Neural crest cell (in vitro differentiated cells): ENCODE measurements at regions not wholly inside any gene's neighbourhood (a gene's known extent, or its start where the extent isn't known, plus 50 kb on each side); places are given as distances from the start of the nearest gene placed in this dataset.
A peak's percentile ranks its signal among the peaks of the same experiment; 100 is the strongest.

Source experiments
- DNase-seq: peaks from one replicate; pipeline ENCODE4 v3.0.0; 2021; ENCODE audit warnings: low read depth, mixed read lengths, low spot score
- H3K27ac Mint-ChIP-seq: one replicate; pipeline ENCODE4 v1.8.0; 2021; ENCODE audit warnings: mild to moderate bottlenecking, mixed read lengths; ENCODE audit not compliant: unreplicated experiment
- H3K27me3 Mint-ChIP-seq: 2 replicates; pipeline ENCODE4 v1.8.0; 2021; ENCODE audit warnings: low read depth, mild to moderate bottlenecking, mixed read lengths
- H3K36me3 Mint-ChIP-seq: 2 replicates; pipeline ENCODE4 v1.8.0; 2021; ENCODE audit warnings: low read depth, mild to moderate bottlenecking, mixed read lengths
- H3K4me1 Mint-ChIP-seq: 2 replicates; pipeline ENCODE4 v1.8.0; 2021; ENCODE audit warnings: mixed read lengths
- H3K4me3 Mint-ChIP-seq: one replicate; pipeline ENCODE4 v1.8.0; 2021; ENCODE audit warnings: mild to moderate bottlenecking, mixed read lengths
- H3K9me3 Mint-ChIP-seq: 2 replicates; pipeline ENCODE4 v1.8.0; 2021; ENCODE audit warnings: mixed read lengths
- TF ChIP-seq, protein P1 (sequence below): fragments of 200-600 bp; sonication (generic); conservative IDR thresholded peaks from 2 replicates; pipeline ENCODE4 v1.5.0; 2021; ENCODE audit warnings: antibody characterized with exemption, mild to moderate bottlenecking

DNA sequence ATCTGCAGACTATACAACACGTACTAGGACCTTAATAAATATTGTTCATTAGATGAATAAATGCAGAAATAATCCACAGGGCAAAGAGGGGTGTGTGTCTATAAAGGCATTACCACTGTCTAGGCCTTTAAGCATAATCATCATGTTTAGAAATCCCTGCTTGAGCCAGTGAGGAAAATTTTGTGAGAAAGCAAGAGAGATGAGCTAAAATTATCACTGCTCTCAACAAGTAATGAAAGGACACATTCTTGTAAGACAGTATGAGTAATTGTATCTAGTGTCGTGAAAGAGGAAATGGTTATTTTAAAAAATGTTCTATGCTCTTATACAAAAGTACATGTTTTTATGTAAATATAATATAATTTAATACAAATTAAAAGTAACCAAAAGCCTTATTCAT is 1699.4 kb downstream of the PCDH9 start:
- Mint-ChIP-seq H3K9me3 (no peaks in the 10 kb centered on the region), H3K27ac (peak overlapping the region; percentile 22), H3K27me3 (no peaks in the 10 kb centered on the region), H3K36me3 (no peaks in the 10 kb centered on the region), H3K4me3 (no peak overlapping the region), H3K4me1 (peaks cover 33% of the 10 kb centered on the region)
- no peak for DNase-seq
- TF ChIP-seq, protein P1, sequence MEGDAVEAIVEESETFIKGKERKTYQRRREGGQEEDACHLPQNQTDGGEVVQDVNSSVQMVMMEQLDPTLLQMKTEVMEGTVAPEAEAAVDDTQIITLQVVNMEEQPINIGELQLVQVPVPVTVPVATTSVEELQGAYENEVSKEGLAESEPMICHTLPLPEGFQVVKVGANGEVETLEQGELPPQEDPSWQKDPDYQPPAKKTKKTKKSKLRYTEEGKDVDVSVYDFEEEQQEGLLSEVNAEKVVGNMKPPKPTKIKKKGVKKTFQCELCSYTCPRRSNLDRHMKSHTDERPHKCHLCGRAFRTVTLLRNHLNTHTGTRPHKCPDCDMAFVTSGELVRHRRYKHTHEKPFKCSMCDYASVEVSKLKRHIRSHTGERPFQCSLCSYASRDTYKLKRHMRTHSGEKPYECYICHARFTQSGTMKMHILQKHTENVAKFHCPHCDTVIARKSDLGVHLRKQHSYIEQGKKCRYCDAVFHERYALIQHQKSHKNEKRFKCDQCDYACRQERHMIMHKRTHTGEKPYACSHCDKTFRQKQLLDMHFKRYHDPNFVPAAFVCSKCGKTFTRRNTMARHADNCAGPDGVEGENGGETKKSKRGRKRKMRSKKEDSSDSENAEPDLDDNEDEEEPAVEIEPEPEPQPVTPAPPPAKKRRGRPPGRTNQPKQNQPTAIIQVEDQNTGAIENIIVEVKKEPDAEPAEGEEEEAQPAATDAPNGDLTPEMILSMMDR = no peak

DNA sequence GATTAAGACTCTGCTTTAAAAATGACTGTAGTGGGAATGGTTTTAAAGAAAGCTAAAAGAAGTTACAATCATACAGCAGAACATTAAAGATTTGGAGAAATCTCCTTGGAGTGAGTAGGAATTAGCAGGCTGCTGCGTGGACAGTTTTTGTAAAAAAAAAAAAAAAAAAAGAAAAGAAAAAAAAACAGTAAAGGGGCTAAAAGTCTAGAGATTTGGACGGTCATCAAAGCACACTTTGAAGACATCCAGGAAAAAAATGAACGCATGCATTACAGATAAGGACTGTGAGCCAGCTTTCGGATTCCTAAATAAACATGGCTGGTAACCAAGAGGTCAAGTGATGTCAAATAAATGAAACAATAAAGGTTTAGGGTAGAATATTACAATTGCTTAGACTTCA is 1700.6 kb downstream of the PCDH9 start:
- Mint-ChIP-seq H3K4me1 (peaks cover 33% of the 10 kb centered on the region), H3K27ac (no peak overlapping the region), H3K27me3 (no peaks in the 10 kb centered on the region), H3K36me3 (no peaks in the 10 kb centered on the region), H3K4me3 (no peak overlapping the region), H3K9me3 (no peaks in the 10 kb centered on the region)
- TF ChIP-seq, protein P1 = no peak
- no peak for DNase-seq

DNA sequence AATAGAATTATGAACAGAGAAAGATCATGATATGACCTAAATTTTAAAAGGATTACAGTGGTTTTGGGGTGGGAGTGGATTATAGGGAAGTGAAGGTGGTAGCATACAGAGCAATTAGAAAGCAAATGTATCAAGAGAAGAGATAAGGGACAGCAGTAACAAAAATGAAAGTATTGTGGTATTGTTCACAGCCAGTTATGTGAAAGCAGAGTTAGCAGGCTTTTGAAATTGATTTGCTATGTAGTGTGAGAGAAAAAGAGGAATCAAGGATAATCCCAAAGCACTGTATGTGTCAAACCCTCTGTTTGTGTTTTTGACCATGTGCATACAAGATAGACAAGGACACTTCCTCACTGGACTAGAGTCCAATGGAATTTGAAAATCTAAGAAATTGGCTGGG is 1721.4 kb downstream of the PCDH9 start:
- Mint-ChIP-seq H3K9me3 (peaks cover under 1% of the 10 kb centered on the region), H3K4me1 (no peaks in the 10 kb centered on the region), H3K36me3 (no peaks in the 10 kb centered on the region), H3K27ac (no peak overlapping the region), H3K27me3 (no peaks in the 10 kb centered on the region), H3K4me3 (no peak overlapping the region)
- no peak for DNase-seq
- TF ChIP-seq, protein P1 = no peak

DNA sequence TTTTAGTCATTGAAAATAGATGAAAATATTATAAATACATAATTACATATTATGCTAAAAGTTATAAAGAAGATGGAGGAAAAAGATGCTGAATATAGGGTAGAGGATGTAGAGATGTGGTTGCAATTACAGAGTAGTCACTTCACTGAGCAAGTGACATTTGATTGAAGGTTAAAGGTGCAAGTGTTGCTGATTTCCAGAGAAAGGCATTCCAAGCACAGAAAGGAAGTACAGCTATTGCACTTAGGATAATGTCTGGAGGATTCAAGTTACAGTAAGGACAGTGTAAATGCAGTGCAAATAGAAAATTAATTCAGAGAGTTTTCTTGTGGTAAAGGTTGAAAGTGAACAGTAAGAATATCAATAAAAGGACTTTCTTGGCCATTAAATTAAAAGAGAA is 1721.8 kb downstream of the PCDH9 start:
- Mint-ChIP-seq H3K27ac (no peak overlapping the region), H3K4me1 (no peaks in the 10 kb centered on the region), H3K27me3 (no peaks in the 10 kb centered on the region), H3K36me3 (no peaks in the 10 kb centered on the region), H3K4me3 (no peak overlapping the region), H3K9me3 (no peaks in the 10 kb centered on the region)
- DNase-seq = no peak
- TF ChIP-seq, protein P1 = no peak

DNA sequence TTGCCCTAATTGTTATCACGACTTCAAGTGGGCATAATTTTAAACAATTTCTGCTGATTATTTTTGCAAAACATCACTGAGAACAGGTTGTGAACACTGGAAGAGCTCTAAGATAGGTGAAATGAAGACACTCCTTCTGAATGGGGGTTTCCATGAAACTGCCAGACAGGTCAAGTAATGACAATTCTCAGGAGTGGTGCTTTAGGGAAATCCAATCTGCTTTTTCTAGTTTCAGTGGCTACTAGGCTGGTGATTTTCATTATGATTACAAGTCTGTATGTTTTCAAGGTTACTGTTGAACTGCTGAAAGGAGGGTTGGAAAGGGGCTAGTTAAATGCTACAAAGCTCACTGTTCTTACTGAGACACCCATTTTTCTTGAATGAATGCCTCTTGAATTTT is 1724.2 kb downstream of the PCDH9 start:
- no peaks in the 10 kb centered on the region for H3K4me1 Mint-ChIP-seq
- no peaks in the 10 kb centered on the region for H3K9me3 Mint-ChIP-seq
- DNase-seq = no peak
- no peak overlapping the region for H3K4me3 Mint-ChIP-seq
- TF ChIP-seq, protein P1 = no peak
- H3K27me3 Mint-ChIP-seq = no peaks in the 10 kb centered on the region
- H3K36me3 Mint-ChIP-seq = no peaks in the 10 kb centered on the region
- H3K27ac Mint-ChIP-seq = peak overlapping the region; percentile 8

DNA sequence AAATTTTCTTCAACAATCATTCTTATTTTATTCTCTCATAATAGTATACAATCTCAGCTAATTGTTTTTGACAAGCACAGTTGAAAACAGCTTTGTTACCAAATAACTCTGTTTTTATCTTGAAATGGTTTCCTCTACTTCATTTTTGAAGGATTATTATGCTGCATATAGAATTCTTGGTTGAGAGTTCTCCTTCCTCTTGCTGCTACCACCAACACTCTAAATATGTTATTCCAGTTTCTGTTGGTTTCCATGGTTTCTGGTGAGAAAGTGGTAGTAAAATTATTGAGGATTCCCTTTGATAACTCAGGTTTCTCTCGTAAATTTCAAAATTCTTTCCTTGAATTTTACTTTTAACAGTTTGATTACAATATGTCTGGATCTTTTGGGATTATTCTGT is 1725.9 kb downstream of the PCDH9 start:
- Mint-ChIP-seq H3K9me3 (no peaks in the 10 kb centered on the region), H3K27me3 (no peaks in the 10 kb centered on the region), H3K4me3 (no peak overlapping the region), H3K36me3 (no peaks in the 10 kb centered on the region), H3K4me1 (no peaks in the 10 kb centered on the region), H3K27ac (no peak overlapping the region)
- TF ChIP-seq, protein P1 = no peak
- no peak for DNase-seq
